ENCODE measurements at regions not wholly inside any gene's neighbourhood (a gene's known extent, or its start where the extent isn't known, plus 50 kb on each side); places are given as distances from the start of the nearest gene placed in this dataset.

GRCh38 chr14:80358112-80358511, 146.8 kb upstream of the DIO2 start:
- TF ChIP-seq POLR2A (IDR thresholded peaks at IDR 0.05) (no peak), POLR2AphosphoS5 (IDR thresholded peaks at IDR 0.05) (no peak), EP300 (IDR thresholded peaks at IDR 0.05) (no peak)
- TF ChIP-seq, protein P1, sequence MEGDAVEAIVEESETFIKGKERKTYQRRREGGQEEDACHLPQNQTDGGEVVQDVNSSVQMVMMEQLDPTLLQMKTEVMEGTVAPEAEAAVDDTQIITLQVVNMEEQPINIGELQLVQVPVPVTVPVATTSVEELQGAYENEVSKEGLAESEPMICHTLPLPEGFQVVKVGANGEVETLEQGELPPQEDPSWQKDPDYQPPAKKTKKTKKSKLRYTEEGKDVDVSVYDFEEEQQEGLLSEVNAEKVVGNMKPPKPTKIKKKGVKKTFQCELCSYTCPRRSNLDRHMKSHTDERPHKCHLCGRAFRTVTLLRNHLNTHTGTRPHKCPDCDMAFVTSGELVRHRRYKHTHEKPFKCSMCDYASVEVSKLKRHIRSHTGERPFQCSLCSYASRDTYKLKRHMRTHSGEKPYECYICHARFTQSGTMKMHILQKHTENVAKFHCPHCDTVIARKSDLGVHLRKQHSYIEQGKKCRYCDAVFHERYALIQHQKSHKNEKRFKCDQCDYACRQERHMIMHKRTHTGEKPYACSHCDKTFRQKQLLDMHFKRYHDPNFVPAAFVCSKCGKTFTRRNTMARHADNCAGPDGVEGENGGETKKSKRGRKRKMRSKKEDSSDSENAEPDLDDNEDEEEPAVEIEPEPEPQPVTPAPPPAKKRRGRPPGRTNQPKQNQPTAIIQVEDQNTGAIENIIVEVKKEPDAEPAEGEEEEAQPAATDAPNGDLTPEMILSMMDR (IDR thresholded peaks at IDR 0.05): no peak
